Erythroblast (primary cell): ENCODE measurements at regions not wholly inside any gene's neighbourhood (a gene's known extent, or its start where the extent isn't known, plus 50 kb on each side); places are given as distances from the start of the nearest gene placed in this dataset.

ENCODE experiments used
- GATA1 ChIP-seq: IDR thresholded peaks from 2 replicates; pipeline ENCODE4 v1.6.1; 2011; ENCODE audit warnings: low read depth, mild to moderate bottlenecking, control low read depth, low read length, moderate library complexity
- POLR2A ChIP-seq: IDR thresholded peaks from 2 replicates; pipeline ENCODE4 v1.6.1; 2011; ENCODE audit warnings: mild to moderate bottlenecking, low read length

GRCh38 chr15:98034731-98035130 is 74.2 kb downstream of the ARRDC4 start:
- TF ChIP-seq POLR2A: no peak
- no peak for TF ChIP-seq GATA1
